Suppressor macrophage (primary cell): ENCODE measurements at regions not wholly inside any gene's neighbourhood (a gene's known extent, or its start where the extent isn't known, plus 50 kb on each side); places are given as distances from the start of the nearest gene placed in this dataset.

Experiments
- DNase-seq, 4 experiments: peaks; one replicate each; pipeline ENCODE4 v3.0.0-alpha.2; 2020 to 2022

- DNase-seq = no peak
Observed at GRCh38 chr2:204184226-204184625, 247.7 kb downstream of the ICOS start.

DNA sequence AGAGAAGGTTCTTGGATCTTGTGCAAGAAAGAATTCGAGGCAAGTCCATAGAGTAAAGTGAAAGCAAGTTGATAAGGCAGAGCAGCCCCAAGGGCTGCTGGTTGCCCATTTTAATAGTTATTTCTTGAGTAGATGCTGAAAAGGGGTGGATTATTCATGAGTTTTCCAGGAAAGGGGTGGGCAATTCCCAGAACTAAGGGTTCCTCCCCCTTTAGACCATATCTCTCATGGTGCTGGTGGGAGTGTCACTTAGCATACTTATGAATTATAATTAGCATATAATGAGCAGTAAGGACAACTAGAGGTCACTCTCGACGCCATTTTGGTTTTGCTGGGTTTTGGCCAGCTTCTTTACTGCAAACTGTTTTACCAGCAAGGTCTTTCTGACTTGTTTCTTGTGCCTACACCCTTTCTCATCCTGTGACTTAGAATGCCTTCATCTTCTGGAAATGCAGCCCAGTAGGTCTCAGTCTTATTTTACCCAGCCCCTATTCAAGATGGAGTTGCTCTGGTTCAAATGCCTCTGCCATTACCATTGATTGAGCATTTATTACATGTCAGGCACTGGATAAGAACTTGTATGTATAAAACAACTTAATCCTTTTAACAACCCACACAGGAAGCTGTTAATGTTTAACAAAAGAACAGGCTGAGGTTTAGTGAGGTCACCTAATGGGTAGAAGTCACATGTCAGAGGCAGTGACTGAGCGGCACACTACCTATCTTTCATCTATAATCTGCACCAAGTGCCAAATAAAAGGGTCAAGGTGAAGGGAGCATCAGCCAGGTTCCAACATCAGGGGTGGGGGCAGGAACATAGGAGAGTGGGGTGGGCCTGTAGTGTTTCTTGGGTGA, 250.9 kb downstream of the ICOS start:
- DNase-seq = no peak

DNA sequence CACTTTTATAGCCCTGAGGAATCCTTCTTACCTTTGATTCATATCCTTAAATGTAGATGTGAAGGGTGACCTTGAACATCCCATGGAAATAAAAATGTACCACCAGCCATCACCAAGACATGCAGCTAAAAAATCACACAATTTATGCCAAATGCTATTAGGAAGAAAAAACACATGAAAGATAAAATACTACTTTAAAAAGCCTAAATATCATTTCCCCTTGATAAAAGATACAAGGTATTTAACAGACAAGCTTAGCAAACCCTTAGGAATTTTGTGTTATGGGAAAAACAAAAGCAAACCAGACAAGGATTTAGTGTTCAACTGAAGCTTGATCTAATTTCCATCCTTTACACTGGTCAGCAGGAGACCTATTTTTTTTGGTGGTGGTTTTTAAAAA, 255.0 kb downstream of the ICOS start:
- DNase-seq = no peak

- DNase-seq = no peak
Observed at GRCh38 chr2:204195498-204195897, 258.9 kb downstream of the ICOS start.

DNA sequence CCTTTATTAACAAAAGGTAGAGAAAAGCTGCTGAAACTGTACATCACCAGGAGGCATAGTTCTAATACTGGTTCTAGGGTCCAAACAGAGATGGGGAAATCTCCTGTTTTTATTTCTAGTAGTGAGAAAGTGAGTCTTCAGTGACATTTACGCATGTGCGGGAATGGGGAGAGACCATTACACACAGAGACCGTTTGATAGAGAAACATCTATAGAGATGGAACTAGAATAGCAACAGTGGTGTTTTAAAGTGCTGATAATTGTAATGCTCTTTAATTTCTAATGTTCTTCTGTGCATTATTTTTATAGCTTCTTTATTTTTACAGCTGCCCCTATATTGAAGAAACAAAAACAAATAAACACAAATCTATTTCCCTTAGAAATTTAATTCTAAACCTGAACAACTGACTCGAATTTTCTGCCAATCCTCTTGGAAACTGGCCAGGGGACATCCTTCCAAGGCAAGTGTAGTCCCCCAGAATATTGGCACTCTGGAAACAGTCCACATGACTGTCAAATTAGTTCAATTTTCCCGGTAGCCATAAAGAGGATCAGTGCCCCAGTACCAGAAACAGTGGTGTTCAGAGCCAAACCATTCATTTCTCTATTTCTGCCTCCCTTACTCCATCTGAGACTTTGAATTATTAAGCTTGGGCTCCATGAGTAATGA, 260.9 kb downstream of the ICOS start:
- DNase-seq = no peak

GRCh38 chr2:204199357-204199756, 262.8 kb downstream of the ICOS start:
- DNase-seq = no peak

- DNase-seq = no peak
Observed at GRCh38 chr2:204201507-204201906, 264.9 kb downstream of the ICOS start.

DNA sequence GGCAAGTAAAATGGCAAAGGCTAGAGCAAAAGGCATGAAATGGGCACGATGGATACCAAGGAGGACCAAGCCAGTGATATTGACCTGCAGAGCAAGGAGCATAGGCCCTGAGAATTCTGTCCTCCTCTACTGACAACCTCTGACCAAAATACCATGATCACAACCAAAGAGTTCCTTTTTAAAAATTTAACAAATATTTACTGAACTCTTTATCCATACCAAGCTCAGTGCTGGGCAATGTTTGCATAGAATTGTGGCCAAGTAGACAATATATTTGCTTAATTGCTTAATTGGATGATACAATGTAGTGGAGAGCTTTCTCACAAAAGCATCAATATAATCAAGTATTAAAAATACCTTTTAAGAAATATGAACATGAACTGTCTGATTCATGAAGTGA, 265.7 kb downstream of the ICOS start:
- DNase-seq = no peak

DNA sequence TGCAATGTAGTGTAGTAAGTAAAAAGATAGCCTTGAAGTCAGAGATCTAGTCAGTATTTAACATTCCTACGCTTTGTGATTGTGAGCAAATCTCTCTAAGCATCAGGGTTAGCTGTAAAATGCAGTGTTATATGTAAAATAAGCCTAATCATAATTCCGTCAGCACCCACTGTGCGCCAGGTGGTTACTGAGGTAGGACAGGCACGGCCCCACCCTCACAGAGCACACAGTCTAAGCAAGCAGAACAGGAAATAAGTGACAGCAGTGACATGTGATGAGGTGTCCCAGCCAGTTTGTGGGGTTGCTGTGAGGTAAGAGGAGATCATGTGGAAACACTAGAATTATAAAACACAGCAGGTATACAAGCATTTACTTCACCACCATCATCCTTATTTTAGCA, 267.1 kb downstream of the ICOS start:
- peak in 1 of 4 experiments; percentile 4 for DNase-seq

DNA sequence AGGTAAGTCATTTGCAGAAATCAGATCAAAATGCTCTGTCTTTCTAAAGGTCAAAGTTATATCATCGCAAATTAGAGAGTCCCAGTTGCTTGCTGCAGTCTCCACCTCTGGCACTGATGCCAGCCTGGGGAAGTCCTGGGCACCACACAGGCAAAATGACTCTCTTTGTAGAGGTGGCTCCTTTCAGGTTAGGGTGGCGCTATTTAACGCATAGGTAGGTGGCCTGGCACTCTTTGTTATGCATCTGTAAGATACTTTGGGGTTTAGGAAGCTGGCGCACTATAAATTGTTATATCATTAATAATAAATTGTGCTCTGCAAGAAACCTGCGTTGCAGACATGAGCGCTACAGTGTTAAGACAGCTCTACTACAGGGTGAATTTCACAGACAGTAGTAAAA, 268.5 kb downstream of the ICOS start:
- no peak for DNase-seq

GRCh38 chr2:204205538-204205937, 269.0 kb downstream of the ICOS start:
- no peak for DNase-seq

- no peak for DNase-seq
Observed at GRCh38 chr2:204207866-204208265, 271.3 kb downstream of the ICOS start.

- no peak for DNase-seq
Observed at GRCh38 chr2:204213588-204213987, 277.0 kb downstream of the ICOS start.

DNA sequence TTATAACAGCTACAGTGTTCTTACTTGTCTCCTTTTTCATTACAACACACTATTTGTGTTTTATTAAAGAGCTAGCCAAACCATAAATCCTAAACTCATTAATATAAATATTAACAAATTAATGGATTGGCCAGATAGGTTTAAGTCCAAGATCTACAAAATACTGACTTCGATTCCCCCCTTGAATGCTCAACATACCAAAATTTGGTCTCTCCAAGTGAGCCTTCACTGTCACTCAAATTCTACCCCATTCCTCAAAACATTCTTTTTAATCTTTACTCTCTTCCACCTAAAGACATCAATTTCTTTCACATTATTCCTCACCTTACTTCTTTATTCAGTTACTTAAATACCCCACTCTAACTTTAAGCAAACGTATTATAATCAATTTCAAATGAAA, 281.5 kb downstream of the ICOS start:
- DNase-seq = no peak

GRCh38 chr2:204219196-204219595, 282.6 kb downstream of the ICOS start:
- no peak for DNase-seq

DNA sequence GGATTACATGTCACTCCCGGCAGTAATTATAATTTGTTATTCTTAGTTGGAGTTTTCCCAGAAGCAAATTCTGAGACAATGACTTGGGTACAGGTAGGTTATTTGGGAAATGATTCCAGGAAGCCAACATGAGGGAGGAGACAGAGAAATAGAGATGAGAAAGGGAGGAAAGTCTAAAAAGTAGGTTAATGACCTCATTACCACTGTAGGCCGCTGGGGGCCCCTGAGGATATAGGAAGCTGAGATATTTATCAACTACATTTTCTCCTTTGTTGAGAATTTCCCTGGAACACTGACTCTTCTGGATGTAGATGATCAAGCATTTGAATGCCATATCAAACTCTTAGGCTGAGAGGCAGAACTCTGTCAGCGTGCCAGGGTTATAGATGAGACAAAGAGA, 284.3 kb downstream of the ICOS start:
- DNase-seq = no peak

DNA sequence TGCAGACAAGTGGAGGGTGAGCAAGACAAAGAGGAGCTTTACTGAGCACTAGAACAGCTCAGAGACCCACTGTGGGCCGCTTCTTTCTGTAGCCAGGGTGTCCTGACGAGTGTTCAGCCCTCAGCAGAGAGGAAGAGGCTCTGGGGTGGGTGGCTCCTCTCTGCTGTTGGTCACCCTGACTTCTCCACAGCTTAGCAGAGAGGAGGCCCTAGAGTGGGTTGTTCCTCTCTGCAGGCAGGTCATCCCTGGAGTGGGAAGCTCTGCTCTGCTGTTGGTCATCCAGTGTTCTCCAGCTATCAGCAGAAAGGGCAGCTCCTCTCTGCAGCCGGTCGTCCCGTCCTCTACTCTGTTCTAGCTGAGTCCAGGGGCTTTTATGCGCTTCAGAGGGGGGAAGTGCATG, 286.5 kb downstream of the ICOS start:
- peak; percentile 21 to 63 (median 55) for DNase-seq

DNA sequence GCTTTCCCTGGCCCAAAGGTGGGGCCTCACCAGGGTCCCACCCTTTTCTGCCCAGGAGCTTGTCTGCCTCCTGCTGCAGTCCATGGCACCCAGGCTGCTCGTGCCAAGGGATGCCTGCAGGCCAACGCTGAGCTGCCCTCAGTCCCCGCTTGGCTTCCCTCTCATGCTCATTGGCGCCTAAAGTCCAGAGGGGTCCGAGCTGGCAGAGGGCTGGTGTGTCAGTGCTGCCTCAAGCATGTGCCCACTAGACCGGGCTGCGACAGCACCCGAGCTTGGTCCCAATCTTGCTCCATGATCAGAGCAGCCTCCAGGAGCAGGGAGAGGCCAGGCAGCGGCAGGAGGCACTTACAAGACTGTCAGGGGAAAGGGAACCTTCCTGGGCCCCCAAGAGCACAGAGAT, 287.0 kb downstream of the ICOS start:
- DNase-seq = no peak

DNA sequence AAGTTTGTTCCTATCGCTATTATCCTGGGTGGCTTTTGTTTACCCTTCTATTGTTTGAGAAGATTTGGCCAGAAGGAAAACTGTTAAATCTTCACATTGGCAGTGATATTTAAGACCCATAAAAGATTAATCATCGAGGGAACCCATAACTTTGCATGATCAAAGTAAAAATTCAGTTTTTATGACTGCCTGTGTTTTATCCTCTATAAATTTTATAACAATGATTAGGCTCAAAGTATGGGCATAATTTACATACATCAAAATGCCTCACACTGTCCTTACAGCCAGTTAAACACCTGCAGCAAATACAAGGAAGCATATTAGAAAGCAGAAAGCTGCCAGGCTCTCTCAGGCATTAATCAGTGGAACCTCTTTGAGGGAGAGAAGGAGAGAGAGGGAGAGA, 289.1 kb downstream of the ICOS start:
- DNase-seq = no peak

- no peak for DNase-seq
Observed at GRCh38 chr2:204226305-204226880, 289.8 kb downstream of the ICOS start.

DNA sequence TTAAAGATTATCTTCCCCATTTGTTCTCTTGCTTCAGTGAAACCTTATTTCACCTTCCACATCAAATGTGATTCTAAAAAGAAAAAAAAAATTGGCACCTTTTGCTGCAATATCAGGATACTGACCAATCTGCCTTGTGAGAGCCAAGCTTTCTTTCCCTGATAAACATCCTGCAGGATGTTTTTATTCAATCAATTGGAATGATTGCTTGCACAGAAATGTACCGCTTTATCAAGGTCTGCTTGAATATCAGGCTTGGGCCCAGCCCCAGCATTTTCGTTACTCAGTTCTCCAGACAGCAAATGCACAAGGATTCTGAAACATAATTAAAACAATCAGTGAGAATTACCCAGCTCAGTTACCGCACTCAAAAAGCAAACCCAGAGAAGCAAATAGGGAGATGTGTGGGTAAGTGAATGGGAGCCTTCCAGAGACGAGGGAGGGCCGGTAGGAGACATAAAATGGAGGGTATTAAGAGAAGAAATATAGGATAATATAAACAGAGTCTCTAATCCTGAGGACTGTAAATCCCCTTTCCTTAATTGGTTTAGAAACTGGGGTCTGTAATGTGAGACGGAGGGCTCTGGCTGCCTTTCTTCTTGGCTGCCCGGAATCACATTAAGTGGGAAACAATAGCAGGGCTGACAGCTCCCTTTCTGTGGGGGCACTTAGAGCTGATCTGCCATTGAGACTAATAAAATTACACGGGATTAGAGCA, 291.8 kb downstream of the ICOS start:
- DNase-seq = no peak

GRCh38 chr2:204234248-204234647, 297.7 kb downstream of the ICOS start:
- DNase-seq = no peak

- no peak for DNase-seq
Observed at GRCh38 chr2:204234879-204235278, 298.3 kb downstream of the ICOS start.
